ENCODE measurements at regions not wholly inside any gene's neighbourhood (a gene's known extent, or its start where the extent isn't known, plus 50 kb on each side); places are given as distances from the start of the nearest gene placed in this dataset.

GRCh38 chr3:83514130-83514914 lies 1444.5 kb upstream of the CADM2 start:
- no peak for DNase-seq

- no peak for DNase-seq
Measured at GRCh38 chr3:83515123-83515522, 1443.7 kb upstream of the CADM2 start.

- no peak for DNase-seq
Measured at GRCh38 chr3:83523470-83524073, 1435.2 kb upstream of the CADM2 start.

GRCh38 chr3:83524901-83525300 lies 1433.9 kb upstream of the CADM2 start:
- DNase-seq = no peak

- no peak for DNase-seq
Measured at GRCh38 chr3:83559082-83559481, 1399.7 kb upstream of the CADM2 start.

GRCh38 chr3:83567935-83568334 lies 1390.9 kb upstream of the CADM2 start:
- DNase-seq = no peak

GRCh38 chr3:83581546-83581945 lies 1377.2 kb upstream of the CADM2 start:
- DNase-seq = no peak

GRCh38 chr3:83601704-83602103 lies 1357.1 kb upstream of the CADM2 start:
- DNase-seq = no peak

GRCh38 chr3:83622526-83622925 lies 1336.3 kb upstream of the CADM2 start:
- no peak for DNase-seq

- DNase-seq = no peak
Measured at GRCh38 chr3:83625261-83625660, 1333.5 kb upstream of the CADM2 start.

GRCh38 chr3:83628471-83628870 lies 1330.3 kb upstream of the CADM2 start:
- no peak for DNase-seq

GRCh38 chr3:83632526-83632925 lies 1326.3 kb upstream of the CADM2 start:
- no peak for DNase-seq

- DNase-seq = no peak
Measured at GRCh38 chr3:83633758-83634157, 1325.0 kb upstream of the CADM2 start.

- no peak for DNase-seq
Measured at GRCh38 chr3:83649692-83650091, 1309.1 kb upstream of the CADM2 start.

- DNase-seq = no peak
Measured at GRCh38 chr3:83655083-83655482, 1303.7 kb upstream of the CADM2 start.

- no peak for DNase-seq
Measured at GRCh38 chr3:83662381-83662960, 1296.3 kb upstream of the CADM2 start.

- DNase-seq = no peak
Measured at GRCh38 chr3:83670416-83670815, 1288.4 kb upstream of the CADM2 start.

- DNase-seq = no peak
Measured at GRCh38 chr3:83683937-83684598, 1274.7 kb upstream of the CADM2 start.

- no peak for DNase-seq
Measured at GRCh38 chr3:83706669-83707068, 1252.1 kb upstream of the CADM2 start.

- no peak for DNase-seq
Measured at GRCh38 chr3:83715307-83715706, 1243.5 kb upstream of the CADM2 start.

- DNase-seq = no peak
Measured at GRCh38 chr3:83729576-83729975, 1229.2 kb upstream of the CADM2 start.

- DNase-seq = no peak
Measured at GRCh38 chr3:83734656-83735055, 1224.1 kb upstream of the CADM2 start.

GRCh38 chr3:83738202-83738601 lies 1220.6 kb upstream of the CADM2 start:
- DNase-seq = peak; percentile 4

- DNase-seq = no peak
Measured at GRCh38 chr3:83740504-83740903, 1218.3 kb upstream of the CADM2 start.
